ENCODE measurements at regions not wholly inside any gene's neighbourhood (a gene's known extent, or its start where the extent isn't known, plus 50 kb on each side); places are given as distances from the start of the nearest gene placed in this dataset.
"Not testable (repeated sequence)": the region's sequence is repeated elsewhere in the genome, so short reads cannot be mapped to it uniquely, and the experiment has no call there.

GRCh38 chr12:73665193-73665592, 872.4 kb upstream of the ATXN7L3B start:
- DNase-seq (ENCODE audit: low read depth), result no peak
- H3K4me3 ChIP-seq (ENCODE audit: low read length), result no peak overlapping the region
- TF ChIP-seq CTCF (conservative IDR thresholded peaks at IDR 0.05; ENCODE audit: low read depth, low read length), result no peak

- H3K4me3 ChIP-seq (ENCODE audit: low read length); DNase-seq (ENCODE audit: low read depth): not testable (repeated sequence)
These were observed 866.1 kb upstream of the ATXN7L3B start for GRCh38 chr12:73671550-73671949.

DNA sequence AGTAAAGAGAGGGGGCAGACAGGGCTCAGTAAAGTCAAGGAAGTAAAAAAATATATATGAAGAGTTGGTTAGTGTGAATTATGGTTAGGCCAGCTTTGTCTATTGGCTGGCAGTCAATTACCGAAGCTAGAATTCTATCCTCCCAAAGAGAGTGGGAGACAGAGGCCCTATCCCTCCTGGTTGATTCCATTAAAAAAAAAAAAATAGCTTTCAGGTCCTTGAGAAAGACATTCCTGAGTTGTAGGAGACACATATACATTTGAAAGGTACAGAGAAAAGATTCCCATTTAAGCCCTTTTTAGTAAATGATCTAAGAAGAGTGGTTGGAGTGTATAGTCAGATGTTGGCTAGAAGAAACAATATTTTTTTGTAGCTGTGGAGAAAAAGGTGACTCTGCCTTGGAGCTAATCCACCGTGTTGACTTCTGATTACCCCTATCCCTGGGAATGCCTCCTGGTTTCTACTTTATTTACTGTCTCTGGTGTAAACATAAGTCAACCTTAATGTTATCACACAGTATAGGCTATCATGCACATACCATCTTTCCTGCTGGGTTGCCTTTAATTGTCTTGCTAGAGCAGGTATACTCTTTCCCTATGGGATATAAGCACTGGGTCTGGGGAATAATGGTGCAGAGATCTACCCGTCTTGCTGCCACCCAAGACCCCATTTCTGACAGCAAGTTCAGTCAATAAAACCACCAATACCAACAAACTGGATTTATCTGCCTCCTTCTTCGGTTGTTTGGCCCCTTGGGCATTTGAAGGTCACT, 859.9 kb upstream of the ATXN7L3B start:
- no peak overlapping the region for H3K4me3 ChIP-seq (ENCODE audit: low read length)
- TF ChIP-seq CTCF (conservative IDR thresholded peaks at IDR 0.05; ENCODE audit: low read depth, low read length), result no peak
- DNase-seq (ENCODE audit: low read depth), result no peak

- DNase-seq (ENCODE audit: low read depth), result no peak
- no peak for TF ChIP-seq CTCF (conservative IDR thresholded peaks at IDR 0.05; ENCODE audit: low read depth, low read length)
- no peak overlapping the region for H3K4me3 ChIP-seq (ENCODE audit: low read length)
These were observed 859.3 kb upstream of the ATXN7L3B start for GRCh38 chr12:73678335-73678734.

GRCh38 chr12:73699318-73699717, 838.3 kb upstream of the ATXN7L3B start:
- no peak for TF ChIP-seq CTCF (conservative IDR thresholded peaks at IDR 0.05; ENCODE audit: low read depth, low read length)
- no peak for DNase-seq (ENCODE audit: low read depth)
- no peak overlapping the region for H3K4me3 ChIP-seq (ENCODE audit: low read length)

DNA sequence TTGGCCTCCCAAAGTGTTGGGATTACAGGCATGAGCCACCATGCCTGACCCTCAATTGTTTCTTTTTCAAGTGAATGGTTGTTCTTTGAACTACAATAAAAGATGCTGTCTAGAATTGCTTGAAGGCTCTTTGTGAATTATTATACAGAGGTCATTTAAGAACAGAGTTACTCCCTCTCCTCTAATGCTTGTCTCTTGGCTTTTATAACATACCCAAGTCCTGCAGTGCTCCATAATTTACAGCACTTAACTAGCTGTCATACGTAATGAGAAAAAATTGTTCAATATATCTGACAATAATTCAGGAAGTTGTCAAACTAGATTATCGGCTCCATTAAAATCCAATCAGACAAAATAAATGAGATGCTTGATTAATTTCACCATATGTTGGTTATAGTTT, 823.0 kb upstream of the ATXN7L3B start:
- H3K4me3 ChIP-seq (ENCODE audit: low read length), result no peak overlapping the region
- no peak for DNase-seq (ENCODE audit: low read depth)
- no peak for TF ChIP-seq CTCF (conservative IDR thresholded peaks at IDR 0.05; ENCODE audit: low read depth, low read length)

DNA sequence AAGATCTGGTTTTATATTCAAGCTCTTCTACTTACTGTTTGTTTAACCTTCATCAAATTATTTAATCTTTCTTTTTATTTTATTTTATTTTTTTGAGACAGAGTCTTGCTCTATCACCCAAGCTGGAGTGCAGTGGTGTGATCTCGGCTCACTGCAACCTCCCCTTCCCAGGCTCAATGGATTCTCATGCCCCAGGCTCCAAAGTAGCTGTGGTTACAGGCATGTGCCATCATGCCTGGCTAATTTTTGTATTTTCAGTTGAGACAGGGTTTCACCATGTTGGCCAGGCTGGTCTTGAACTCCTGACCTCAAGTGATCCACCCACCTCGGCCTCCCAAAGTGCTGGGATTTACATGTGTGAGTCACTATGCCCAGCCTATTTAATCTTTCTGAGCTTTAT, 821.5 kb upstream of the ATXN7L3B start:
- H3K4me3 ChIP-seq (ENCODE audit: low read length); DNase-seq (ENCODE audit: low read depth): not testable (repeated sequence)

- no peak for TF ChIP-seq CTCF (conservative IDR thresholded peaks at IDR 0.05; ENCODE audit: low read depth, low read length)
- H3K4me3 ChIP-seq (ENCODE audit: low read length), result no peak overlapping the region
- DNase-seq (ENCODE audit: low read depth), result no peak
These were observed 818.4 kb upstream of the ATXN7L3B start for GRCh38 chr12:73719223-73719622.

Measured in retinal pigment epithelial cell (primary cell).